Thoracic aorta (tissue), 2 donors: ENCODE measurements at regions not wholly inside any gene's neighbourhood (a gene's known extent, or its start where the extent isn't known, plus 50 kb on each side); places are given as distances from the start of the nearest gene placed in this dataset.

Experiments
- ATAC-seq: fragments of 150-250 bp; one replicate; pipeline ENCODE4 v1.8.0; 2017; ENCODE audit warnings: low read depth; ENCODE audit not compliant: insufficient number of reproducible peaks, low FRiP score
- DNase-seq: peaks from one replicate; pipeline ENCODE4 v3.0.0-alpha.2; 2020; ENCODE audit warnings: low spot score
- H3K27ac ChIP-seq, 2 donors: fragments of 200-600 bp; sonication (generic); 1 replicate in 1 of 2; 2 replicates in 1 of 2; pipeline ENCODE4 v1.5.1; 2016; ENCODE audit warnings: mild to moderate bottlenecking in 2 of 2, moderate library complexity in 2 of 2
- H3K27me3 ChIP-seq: fragments of 200-600 bp; sonication (generic); replicated peaks from 2 replicates; pipeline ENCODE4 v1.6.0; 2016; ENCODE audit warnings: mild to moderate bottlenecking; ENCODE audit not compliant: insufficient read depth
- H3K36me3 ChIP-seq: fragments of 200-600 bp; sonication (generic); one replicate; pipeline ENCODE4 v1.5.1; 2016
- H3K4me1 ChIP-seq, 2 donors: fragments of 200-600 bp; sonication (generic); 1 replicate in 1 of 2; 2 replicates in 1 of 2; pipeline versions ENCODE4 v1.5.1 to v1.6.0; 2016; ENCODE audit warnings: low read depth in 2 of 2, mild to moderate bottlenecking in 1 of 2; ENCODE audit not compliant: control insufficient read depth in 1 of 2
- H3K4me3 ChIP-seq: fragments of 200-600 bp; sonication (generic); 2 replicates; pipeline ENCODE4 v1.5.1; 2016; ENCODE audit warnings: mild to moderate bottlenecking
- H3K9me3 ChIP-seq: fragments of 200-600 bp; sonication (generic); 2 replicates; pipeline ENCODE4 v1.5.1; 2016
- CTCF ChIP-seq: fragments of 200-600 bp; sonication (generic); IDR thresholded peaks from one replicate; pipeline ENCODE4 v1.5.1; 2019; ENCODE audit warnings: antibody characterized with exemption

GRCh38 chr20:1761598-1761997, 104.0 kb upstream of the SIRPG start:
- Histone ChIP-seq H3K4me1 (peaks cover 0 to 5% of the 10 kb centered on the region in 2 donors), H3K27me3 (no peaks in the 10 kb centered on the region), H3K27ac (no peak overlapping the region), H3K36me3 (no peaks in the 10 kb centered on the region), H3K9me3 (no peaks in the 10 kb centered on the region), H3K4me3 (no peak overlapping the region)
- ATAC-seq: no peak
- no peak for DNase-seq
- no peak for TF ChIP-seq CTCF

GRCh38 chr20:1761116-1761515, 103.5 kb upstream of the SIRPG start:
- H3K27me3 ChIP-seq: no peaks in the 10 kb centered on the region

GRCh38 chr20:1758765-1759164, 101.2 kb upstream of the SIRPG start:
- Histone ChIP-seq H3K4me3 (no peak overlapping the region), H3K9me3 (no peaks in the 10 kb centered on the region), H3K27ac (no peak overlapping the region), H3K27me3 (no peaks in the 10 kb centered on the region), H3K36me3 (no peaks in the 10 kb centered on the region), H3K4me1 (no peaks in the 10 kb centered on the region)
- DNase-seq (no peak), ATAC-seq (no peak)
- no peak for TF ChIP-seq CTCF

More at GRCh38 chr20:1761116-1761515, 103.5 kb upstream of the SIRPG start:
- ATAC-seq: no peak
- no peak for TF ChIP-seq CTCF
- Histone ChIP-seq H3K27ac (no peak overlapping the region), H3K36me3 (no peaks in the 10 kb centered on the region), H3K9me3 (no peaks in the 10 kb centered on the region), H3K4me1 (peaks cover 0 to 5% of the 10 kb centered on the region in 2 donors), H3K4me3 (no peak overlapping the region)
- DNase-seq: no peak

- DNase-seq (no peak), ATAC-seq (no peak)
- Histone ChIP-seq H3K27ac (no peak overlapping the region), H3K4me3 (no peak overlapping the region), H3K4me1 (no peaks in the 10 kb centered on the region), H3K36me3 (no peaks in the 10 kb centered on the region), H3K27me3 (no peaks in the 10 kb centered on the region), H3K9me3 (no peaks in the 10 kb centered on the region)
- no peak for TF ChIP-seq CTCF
Measured at GRCh38 chr20:1757606-1758512, 100.3 kb upstream of the SIRPG start.

- H3K9me3 ChIP-seq: no peaks in the 10 kb centered on the region
- no peak overlapping the region for H3K4me3 ChIP-seq
- no peak for TF ChIP-seq CTCF
- no peak overlapping the region for H3K27ac ChIP-seq
- H3K36me3 ChIP-seq: no peaks in the 10 kb centered on the region
- H3K27me3 ChIP-seq: no peaks in the 10 kb centered on the region
- ATAC-seq: no peak
- DNase-seq: no peak
- no peaks in the 10 kb centered on the region for H3K4me1 ChIP-seq
Measured at GRCh38 chr20:1757072-1757471, 99.5 kb upstream of the SIRPG start.
